GM12801 (cell line): ENCODE measurements at regions not wholly inside any gene's neighbourhood (a gene's known extent, or its start where the extent isn't known, plus 50 kb on each side); places are given as distances from the start of the nearest gene placed in this dataset.

Experiments
- TF ChIP-seq, protein P1 (sequence below): IDR thresholded peaks from one replicate; pipeline ENCODE4 v1.5.1; 2011; ENCODE audit warnings: control low read depth; ENCODE audit not compliant: insufficient read length; ENCODE audit errors: extremely low read depth

DNA sequence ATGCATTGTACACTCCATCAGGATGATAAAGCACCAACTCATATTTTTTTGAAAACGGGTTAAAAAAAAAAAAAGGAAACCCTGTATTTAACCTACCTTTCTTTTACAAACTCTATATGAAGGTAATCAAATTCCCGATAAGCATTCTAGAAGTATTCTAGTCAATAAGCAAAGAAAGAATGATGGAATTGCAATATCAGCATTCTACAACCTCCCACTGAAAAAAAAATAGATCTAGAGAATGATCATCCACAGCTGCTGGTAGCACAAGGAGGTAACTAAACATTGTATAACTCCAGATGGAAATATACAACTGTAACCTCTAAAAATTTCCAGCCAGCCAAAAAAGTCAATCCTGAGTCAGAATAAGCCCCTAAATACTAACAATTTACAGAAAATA, 95.3 kb upstream of the DCC start:
- TF ChIP-seq, protein P1, sequence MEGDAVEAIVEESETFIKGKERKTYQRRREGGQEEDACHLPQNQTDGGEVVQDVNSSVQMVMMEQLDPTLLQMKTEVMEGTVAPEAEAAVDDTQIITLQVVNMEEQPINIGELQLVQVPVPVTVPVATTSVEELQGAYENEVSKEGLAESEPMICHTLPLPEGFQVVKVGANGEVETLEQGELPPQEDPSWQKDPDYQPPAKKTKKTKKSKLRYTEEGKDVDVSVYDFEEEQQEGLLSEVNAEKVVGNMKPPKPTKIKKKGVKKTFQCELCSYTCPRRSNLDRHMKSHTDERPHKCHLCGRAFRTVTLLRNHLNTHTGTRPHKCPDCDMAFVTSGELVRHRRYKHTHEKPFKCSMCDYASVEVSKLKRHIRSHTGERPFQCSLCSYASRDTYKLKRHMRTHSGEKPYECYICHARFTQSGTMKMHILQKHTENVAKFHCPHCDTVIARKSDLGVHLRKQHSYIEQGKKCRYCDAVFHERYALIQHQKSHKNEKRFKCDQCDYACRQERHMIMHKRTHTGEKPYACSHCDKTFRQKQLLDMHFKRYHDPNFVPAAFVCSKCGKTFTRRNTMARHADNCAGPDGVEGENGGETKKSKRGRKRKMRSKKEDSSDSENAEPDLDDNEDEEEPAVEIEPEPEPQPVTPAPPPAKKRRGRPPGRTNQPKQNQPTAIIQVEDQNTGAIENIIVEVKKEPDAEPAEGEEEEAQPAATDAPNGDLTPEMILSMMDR, result no peak

DNA sequence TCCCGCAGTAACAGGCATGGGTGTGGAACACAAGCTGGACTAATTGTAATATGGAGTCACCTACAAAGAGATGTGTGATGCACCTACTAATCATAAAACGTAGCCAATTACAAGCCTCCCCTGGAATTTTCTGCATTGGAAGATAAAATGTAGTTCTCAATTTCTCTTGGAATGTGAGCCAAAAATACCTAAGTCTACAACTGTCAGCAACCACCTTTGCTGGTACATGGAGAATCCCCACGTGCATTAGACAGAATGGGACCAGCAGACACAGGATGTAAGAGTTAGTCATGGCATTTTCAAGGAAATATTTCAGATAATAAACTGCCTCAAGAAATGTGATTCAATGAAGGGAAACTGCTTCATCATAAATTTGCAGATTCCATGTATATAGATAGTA, 85.6 kb upstream of the DCC start:
- TF ChIP-seq, protein P1, result no peak

GRCh38 chr18:52275817-52276216, 64.2 kb upstream of the DCC start:
- TF ChIP-seq, protein P1, result no peak

GRCh38 chr18:52277785-52278184, 62.2 kb upstream of the DCC start:
- TF ChIP-seq, protein P1, result no peak

DNA sequence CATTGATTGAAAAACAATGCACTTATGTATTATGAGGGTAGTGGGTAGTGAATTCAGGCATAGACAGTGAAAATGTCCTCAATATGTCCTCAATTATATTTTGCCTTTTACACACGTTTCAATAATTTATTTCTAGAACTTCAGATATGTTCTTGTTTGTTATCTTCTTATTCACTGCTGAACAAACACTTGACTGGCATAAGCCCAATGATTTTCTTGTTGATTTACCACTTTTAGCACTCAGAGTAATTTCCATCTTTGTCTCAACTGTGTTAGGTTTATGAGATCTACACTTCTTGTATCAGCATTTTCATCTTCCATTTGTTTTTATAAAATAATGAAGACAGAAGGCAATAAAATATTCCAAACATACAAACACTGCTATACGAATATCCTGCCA, 61.8 kb upstream of the DCC start:
- TF ChIP-seq, protein P1, result no peak

DNA sequence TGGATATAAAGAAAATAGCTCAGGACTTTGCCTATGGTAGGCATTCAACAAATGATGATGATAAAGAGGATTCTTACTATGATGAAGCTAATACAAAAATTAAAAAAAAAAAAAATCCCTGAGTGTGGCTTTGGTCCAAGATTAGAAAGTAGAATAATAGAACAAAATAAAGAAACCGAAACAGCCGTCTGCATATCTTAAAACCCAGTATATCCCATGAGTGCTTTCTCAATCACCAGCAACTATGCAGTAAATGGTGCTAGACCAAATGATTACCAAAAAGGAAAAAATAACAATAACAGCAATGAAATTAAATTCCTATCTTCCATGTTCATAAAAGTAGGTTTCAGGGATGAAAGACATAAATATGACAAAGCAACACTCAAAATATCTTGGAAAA, 59.3 kb upstream of the DCC start:
- TF ChIP-seq, protein P1, result no peak

GRCh38 chr18:52283927-52284326, 56.1 kb upstream of the DCC start:
- TF ChIP-seq, protein P1, result no peak

DNA sequence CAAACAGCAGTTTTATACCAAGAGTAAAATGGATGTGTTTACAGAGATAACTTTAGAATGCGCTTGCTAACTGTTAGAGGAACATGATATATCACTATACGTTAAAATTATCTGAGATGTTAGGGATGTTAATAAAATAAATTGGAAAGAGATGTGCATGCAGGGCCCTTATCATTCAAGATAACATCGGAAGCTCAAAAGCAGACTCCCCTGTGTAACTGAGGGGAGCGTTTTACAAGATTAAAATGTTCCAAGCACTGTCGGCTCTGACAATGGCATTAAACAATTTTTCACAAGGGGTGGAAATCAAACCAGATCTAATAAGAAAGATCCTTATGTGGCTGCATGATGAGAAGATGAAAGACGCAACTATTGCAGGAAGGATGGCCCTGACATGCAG, 53.3 kb upstream of the DCC start:
- TF ChIP-seq, protein P1, result no peak
